HG03175 (cell line): ENCODE measurements at regions not wholly inside any gene's neighbourhood (a gene's known extent, or its start where the extent isn't known, plus 50 kb on each side); places are given as distances from the start of the nearest gene placed in this dataset.
"Not testable (repeated sequence)": the region's sequence is repeated elsewhere in the genome, so short reads cannot be mapped to it uniquely, and the experiment has no call there.

ENCODE experiments used
- ATAC-seq: cut with Tn5 transposase; IDR thresholded peaks from one replicate; pipeline ENCODE4 v1.9.1; 2021; ENCODE audit warnings: mild to moderate bottlenecking, moderate library complexity; ENCODE audit not compliant: unreplicated experiment

DNA sequence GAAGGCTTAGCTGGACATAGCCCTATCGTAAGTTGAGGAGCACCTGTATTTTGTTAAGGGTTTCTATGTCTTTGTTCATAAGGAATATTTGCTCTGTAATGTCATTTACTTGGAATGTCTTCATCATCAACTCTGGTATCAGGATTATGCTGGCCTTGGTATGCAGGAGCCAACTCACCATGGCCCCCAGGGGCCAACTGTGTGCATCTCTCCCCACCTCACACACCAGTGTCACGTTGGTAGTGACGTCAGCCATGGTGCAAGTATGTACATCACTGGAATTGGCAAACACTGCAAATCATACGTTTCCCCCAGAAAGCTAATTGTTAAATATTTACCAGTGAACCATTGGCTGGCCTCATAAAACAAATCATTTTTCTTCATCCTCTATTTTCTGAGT, 70.8 kb downstream of the YTHDF1 start:
- no peak for ATAC-seq

DNA sequence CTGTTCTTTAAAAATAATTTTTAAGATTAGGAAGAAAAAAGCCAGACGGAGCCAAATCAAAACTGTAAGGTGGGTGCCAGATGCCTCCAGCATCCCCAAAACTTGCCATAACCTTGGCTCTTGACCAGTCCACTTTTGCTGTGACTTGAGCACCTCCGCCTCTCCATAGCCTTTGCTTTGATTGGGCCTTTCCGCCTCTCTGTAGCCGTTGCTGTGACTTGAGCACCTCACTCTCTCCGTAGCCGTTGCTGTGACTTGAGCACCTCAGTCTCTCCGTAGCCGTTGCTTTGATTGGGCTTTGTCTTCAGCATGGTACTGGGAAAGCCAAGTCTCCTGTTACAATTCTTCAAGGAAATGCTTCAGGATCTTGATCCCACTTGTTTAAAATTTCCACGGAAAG, 73.0 kb downstream of the YTHDF1 start:
- no peak for ATAC-seq

DNA sequence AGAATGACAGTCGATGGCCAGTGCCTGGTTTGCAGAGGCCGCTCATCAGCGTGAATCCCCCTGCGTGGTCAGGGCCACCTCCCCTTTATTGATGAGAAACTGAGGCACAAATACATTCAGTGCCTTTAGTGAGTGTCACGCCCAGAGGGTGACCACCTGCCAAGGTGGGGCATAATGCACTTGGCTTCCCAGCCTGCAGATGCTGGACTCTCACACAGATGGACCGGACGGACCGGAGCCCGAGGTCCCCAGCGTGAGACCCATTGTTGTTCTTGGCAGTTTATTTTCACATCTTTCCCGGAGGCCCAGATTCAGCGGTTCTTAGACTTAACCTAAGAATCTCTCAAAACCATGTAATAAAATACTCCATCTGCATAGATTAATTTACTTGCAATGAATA, 74.4 kb downstream of the YTHDF1 start:
- no peak for ATAC-seq

DNA sequence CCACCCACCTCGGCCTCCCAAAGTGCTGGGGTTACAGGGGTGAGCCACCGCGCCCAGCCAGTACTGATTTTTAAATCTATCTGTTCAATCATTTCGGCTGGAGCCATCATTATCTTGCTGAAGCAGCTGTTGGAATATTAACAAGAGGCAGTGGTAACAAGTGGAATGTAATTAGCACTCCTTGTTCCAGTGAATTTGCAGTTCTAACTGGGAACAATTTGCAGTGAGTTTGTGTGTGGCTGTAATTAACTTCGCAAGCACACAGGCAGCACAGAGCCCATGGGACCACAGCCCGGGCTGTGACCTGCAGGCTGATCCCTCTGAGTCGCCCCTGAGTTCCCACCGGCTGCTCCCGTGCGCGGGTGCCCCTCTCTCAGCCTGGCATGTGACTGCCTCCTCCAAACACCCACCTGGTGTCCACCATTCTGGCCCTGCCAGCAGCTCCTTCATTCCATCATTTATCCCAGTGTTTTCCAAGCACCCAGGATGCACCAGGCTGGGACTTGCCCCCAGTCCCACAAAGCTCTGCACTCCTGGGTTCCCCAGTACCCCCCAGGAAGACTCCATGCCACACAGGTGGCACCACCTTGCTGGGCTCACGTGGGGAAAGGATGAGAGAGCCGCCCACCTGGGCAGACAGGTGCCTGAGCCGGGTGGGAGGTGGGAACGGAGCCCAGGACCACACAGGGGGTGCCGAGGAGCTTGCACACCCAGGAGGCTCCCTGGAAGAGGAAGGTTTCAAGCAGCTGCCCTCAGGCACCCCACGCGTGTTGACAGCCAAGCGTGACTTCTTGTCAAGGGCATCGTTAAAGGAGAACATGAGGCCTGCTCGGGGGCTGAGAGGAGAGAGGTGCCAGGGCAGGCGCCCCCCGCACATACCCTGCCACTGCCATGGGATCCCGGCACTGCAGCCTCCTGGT, 75.2 kb downstream of the YTHDF1 start:
- no peak for ATAC-seq

DNA sequence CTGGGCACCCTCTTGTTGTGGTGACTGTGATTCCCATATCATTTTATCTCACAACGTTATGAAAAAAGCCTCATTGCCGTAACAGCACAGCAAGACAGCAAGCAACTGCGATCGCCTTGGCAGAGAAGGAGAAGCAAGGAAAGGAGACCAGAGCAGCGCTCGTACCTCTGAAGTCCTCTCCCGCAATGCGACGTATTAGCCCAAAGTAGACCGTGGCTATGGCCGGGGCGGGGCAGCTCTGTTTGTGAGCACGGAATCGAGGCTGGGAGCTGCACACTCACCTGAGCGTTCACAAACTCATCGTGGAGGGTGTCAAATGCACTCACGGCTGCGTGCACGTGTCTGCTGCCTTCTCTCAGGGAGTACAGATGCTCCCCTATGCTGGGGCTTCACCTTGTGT, 76.1 kb downstream of the YTHDF1 start:
- no peak for ATAC-seq

DNA sequence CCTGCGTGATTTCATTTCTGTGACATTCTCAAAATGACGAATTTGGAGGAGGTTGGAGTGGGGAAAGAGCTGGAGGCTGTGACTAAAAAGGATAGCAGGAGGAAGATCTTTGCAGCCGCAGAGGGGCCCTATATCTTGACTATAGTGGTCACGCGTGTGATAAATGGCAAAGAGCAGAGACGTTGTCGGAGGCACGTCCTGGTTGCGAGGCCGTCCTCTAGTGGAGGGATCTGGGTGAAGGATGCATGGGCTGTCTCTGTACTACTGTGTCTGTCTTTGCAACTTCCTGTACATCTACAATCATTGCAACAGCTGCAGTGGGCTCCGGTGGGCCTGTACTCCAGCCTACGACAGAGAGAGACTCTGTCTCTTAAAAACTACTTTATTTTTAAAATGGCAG, 76.6 kb downstream of the YTHDF1 start:
- no peak for ATAC-seq

DNA sequence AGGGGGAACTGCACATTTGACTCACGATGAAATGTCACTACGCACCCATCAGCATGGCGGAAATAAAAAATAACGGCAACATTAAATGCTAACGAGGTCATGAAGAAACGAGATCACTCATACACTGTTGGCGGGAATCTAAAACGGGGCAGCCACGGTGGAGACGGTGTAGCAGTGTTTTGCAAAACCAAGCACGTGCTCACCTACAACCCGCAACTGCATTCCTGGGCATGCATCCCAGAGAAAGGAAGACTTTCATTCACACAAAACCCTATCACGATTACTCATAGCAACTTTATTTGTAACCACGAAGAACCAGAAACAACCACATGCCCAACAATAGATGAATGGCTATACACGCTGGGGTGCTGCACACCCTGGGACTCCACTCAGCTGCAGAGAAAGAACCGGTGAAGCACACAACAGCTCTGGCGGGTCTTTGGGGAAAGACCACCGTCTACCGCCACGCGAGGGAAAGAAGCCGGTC, 77.0 kb downstream of the YTHDF1 start:
- no peak for ATAC-seq

DNA sequence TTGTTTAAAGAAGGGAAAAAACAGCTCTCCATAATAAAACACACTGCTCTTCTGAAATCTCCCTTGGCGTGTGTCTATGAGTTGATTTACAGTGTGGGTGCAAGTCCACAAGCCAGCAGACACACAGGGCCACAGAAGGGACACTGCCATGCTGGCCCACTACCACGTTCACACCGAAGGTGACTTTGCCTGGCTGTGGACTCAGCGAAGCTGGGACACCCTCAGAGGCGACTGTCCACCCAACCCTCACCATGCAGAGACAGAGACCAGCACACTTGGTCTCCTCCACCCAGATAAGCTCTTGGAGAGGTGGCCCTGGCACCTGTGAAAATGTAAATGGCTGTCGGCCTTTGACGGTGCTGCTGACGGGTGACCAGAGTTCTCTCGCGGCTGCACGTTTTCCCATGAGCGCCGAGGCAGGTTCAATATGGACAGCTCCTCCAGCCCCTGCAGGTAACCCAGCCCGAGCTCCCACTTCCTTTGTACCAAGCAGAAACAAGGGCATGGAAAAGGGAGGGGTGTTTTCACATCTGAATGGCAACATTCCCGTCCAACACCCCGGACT, 78.0 kb downstream of the YTHDF1 start:
- ATAC-seq: no peak

DNA sequence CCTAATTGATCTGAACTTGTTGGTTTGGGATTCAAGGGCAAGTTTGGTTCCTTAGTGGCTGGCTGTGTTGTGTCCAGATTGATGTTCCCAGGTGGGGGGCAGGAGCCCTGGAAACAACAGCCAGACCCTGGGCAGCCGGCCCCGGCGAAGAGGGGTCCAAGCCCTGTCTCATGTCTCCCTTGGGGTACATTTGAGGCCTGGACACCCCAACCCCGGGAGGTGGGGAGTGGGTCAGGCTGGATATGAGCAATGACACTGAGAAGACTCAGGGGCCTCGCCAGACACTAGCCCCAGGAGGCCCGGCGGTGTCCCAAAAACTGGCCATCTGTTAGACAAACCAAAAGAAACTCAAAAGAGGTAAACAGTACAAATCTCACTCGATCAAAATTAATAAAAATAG, 79.6 kb downstream of the YTHDF1 start:
- no peak for ATAC-seq

DNA sequence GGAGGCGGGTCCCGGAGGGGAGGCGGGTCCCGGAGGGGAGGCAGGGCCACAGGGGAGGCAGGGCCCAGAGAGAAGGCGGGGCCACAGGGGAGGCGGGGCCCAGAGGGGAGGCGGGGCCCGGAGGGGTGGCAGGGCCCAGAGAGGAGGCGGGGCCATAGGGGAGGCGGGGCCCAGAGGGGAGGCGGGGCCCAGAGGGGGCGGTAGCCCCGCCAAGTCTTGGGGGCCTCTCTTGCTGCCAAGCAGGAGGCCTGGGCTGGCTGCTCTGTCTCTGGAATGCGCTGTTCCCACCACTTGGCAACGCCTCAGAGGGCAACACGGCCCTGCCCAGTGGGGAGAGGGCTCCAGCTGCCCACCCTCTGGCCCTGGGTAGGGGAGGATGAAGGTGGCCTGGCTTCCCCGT, 80.5 kb downstream of the YTHDF1 start:
- ATAC-seq: no peak

DNA sequence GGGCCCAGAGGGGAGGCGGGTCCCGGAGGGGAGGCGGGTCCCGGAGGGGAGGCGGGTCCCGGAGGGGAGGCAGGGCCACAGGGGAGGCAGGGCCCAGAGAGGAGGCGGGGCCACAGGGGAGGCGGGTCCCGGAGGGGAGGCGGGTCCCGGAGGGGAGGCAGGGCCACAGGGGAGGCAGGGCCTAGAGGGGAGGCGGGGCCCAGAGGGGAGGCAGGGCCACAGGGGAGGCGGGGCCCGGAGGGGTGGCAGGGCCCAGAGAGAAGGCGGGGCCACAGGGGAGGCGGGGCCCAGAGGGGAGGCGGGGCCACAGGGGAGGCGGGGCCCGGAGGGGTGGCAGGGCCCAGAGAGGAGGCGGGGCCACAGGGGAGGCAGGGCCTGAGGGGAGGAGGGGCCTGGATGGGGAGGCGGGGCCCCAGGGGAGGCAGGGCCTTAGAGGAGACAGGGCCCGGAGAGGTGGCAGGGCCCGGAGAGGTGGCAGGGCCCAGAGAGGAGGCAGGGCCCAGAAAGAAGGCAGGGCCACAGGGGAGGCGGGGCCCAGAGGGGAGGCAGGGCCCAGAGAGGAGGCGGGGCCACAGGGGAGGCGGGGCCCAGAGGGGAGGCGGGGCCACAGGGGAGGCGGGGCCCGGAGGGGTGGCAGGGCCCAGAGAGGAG, 81.1 kb downstream of the YTHDF1 start:
- ATAC-seq: not testable (repeated sequence)

DNA sequence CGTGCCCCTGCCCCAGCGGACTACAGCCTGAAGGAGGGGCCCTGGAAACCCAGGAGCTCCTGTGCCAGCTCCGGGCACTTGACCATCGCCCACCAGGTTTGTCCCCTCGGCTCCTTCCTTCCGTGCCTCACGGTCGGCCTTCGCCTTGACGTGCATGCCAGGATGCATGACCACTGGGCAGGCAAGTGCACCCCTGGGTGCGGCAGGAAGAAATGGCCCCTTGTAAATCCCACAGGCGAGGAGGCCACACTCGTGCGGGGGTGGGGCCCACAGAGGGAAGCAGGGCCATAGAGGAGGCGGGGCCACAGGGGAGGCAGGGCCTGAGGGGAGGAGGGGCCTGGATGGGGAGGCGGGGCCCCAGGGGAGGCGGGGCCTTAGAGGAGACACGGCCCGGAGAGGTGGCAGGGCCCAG, 81.7 kb downstream of the YTHDF1 start:
- no peak for ATAC-seq

DNA sequence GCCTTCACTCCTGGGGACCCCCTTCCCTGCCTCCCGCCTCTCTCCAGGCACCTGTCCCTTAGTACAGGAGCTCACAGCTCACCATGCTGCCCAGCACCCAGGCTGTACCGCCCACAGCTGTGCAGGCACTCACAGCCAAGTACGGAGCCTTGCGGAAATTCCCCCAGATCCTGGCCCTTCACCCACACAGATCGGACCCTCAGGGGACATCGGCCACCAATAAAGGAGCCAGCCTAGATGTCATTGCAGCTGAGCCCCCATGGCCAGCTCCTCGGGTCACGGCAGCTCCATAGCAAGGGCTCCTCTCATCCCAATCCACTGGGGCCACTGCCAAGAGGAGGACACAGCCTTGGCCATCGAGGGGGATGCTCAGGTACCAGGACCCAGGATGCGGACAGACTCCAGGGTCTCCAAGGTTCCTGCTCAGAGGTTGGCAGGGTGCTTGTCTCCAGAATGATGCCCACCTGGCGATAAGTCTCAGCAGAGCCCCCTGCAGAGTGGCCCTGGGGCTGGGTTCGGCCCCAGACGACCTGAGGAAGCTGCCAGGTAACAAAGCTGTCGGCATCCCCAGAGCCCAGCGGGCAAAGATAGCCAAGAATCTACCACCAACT, 82.3 kb downstream of the YTHDF1 start:
- ATAC-seq: no peak

DNA sequence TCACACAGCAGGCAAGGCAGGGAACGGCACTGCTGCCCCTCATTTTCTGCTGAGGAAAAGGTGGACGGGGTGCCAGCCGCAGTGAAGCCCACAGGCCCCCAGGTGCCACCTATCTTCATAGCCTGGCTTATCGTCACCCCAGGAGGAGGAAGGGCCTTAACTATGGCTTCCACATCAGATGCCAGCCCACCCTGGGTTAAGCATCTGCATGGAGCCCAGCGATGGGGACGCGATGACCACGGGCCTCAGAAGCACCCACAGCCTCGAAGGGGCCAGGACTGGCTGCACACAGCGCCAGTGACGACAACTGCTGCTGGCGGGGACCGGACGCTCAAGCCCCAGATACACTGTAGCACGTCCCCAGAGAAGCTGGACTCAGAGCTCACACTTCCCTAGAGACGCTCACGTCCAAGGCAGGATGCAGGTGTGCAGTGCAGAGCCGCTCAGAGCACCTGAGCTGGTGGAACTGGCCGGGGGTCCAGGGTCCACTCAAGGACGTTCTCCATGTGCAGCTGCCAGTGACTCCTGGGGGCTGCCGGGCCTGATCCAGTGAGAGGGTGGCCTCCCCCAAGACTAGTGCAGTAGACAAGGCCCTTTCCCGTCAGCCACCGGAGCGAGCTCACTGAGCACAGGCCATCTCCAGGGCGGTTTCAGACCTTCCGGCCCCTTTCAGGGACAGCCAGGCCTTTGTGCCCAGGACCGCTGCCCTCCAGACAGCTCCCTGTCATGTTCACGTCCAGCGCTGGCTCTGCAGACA, 83.0 kb downstream of the YTHDF1 start:
- ATAC-seq: no peak

DNA sequence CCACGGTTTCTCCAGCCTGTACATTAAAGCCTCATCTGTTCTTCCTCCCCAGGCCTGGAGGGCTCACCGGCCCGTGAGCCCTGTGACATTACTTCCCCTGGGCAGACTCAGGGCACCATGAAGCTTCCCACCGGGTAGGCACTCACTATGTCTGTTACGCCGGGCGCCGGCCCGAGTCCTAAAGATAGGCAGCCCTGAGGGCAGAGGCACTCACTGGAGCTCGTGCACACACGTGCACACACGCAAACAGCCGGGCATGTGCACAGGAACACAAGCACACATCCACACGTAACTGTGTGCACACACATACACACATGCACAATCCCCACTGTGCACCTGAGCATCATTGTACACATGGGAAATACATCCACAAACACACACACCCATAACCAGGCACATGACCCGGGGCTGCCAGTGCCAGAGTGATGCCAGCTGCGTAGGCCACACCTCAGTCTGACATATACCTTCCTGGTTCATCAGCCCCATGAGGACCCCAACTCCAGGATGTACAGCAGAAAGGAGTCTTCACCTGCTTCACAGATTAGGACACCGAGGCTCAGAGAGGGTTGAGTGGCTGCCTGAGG, 83.7 kb downstream of the YTHDF1 start:
- no peak for ATAC-seq

DNA sequence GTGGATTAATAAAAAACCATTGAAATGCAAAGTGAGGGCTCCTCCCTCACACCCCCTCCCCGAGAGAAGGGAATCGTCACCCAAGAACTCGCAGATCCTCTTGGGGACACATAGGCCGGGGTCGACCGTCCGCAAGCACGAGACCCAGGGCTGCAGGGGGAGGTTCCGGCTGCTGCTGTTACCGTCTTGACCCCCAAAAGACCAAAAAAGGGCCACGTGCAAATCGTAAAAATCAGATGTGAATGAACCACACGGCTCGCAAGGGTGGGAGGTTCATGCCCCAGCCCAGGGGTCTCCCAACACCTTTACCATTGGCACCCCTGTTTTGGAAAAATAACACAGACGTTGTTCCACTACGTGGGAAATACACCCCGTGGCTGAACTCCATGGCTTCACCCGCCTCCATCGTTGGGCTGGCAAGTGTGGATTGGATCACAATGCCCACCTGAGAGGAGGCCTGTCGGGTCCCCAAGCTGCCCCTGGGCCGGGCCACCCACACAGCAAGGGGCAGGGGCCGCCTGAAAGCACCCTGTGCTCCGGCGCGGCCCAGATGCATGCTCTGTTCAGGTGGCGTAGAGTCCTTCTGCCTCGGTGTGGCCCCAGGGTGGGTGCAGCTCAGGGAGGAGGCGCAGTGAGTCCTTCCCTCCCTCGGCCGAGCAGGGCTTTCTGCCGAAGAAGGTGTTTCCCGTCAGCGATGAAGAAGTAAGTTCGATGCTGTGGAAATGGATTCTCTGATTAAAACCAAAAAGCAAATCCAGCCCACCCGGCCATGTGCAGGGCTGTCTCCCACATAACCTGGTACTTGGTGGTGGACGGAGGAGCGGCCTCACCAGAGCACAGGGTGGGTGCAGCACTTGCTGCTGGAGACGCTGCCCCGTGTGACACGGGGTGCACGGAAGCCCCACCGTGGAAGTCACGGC, 85.0 kb downstream of the YTHDF1 start:
- no peak for ATAC-seq

DNA sequence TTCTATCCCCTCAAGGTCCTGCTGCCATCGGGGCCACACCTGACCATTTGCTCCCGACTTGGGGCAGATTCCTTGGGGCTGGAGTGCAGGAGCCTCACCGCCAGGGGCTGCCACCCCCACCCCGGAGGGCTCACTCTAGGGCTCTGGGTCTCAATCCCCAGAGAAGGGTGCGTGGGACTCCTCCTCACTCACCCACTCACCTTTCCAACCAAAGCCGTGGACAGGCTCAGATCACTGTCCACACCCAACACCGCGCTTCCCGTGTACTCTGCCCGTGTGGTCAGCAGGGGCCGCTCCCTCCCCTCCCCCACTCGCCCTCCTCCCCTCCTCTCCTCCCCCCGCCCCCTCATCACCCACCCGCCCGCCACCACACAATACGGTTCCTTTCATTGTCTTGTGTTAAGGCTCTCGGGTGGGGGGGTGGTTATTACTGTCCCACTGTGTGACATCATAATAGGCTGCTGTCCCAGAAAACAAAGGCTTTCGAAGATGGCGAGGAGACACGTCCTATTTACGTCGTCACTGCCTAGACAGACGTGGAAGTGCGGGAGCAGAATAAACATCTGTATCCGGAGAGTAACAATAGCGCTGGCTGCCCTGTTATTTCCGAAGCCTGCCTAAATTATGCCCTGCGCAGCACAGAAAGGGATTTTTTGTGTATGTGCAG, 85.8 kb downstream of the YTHDF1 start:
- no peak for ATAC-seq

DNA sequence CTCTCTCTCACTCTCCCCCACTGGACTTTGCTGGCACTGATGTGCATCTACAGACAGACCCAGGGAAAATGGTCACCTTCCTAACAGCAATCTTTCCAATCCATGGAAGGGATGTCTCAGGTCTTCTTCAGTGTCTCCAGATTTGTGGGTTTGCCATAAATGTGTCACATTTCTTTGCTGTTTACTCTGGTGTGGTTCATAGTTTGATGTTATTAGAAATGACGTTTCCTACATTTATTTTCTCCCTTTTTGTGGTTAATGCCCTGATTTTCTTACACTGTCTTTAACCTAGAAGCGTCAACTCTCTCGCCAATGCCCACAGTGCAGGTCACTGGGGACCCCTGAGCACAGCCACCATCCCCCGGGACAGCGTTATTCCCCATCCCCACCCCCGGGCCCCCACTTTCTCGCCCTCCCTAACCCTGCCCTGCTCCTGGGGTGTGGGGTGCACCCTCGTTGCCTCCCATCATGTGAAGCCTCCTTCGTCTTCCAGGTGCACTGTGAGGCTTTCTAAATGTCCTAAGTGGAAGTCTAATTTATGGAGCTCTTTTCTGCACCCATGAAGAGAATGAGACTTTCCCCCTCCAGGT, 86.5 kb downstream of the YTHDF1 start:
- no peak for ATAC-seq
